ENCODE measurements at regions not wholly inside any gene's neighbourhood (a gene's known extent, or its start where the extent isn't known, plus 50 kb on each side); places are given as distances from the start of the nearest gene placed in this dataset.

GRCh38 chr16:9197957-9198661 is 106.7 kb downstream of the HAPSTR1 start:
- Histone ChIP-seq H3K36me3 (ENCODE audit: control insufficient read depth in 2 of 2, insufficient read depth in 1 of 2, low read length in 2 of 2) (no peaks in the 10 kb centered on the region), H3K4me3 (ENCODE audit: low read depth, low read length) (no peak overlapping the region), H3K4me1 (ENCODE audit: control insufficient read depth, insufficient read depth, low read length) (no peaks in the 10 kb centered on the region), H3K27ac (ENCODE audit: extremely low read depth, low read depth, low read length) (no peak overlapping the region), H3K9me3 (ENCODE audit: control insufficient read depth, insufficient read depth, low read depth, low read length) (no peaks in the 10 kb centered on the region)
- POLR2A ChIA-PET = no interaction called here
- CTCF ChIA-PET = interaction anchor here (0.6 to 1.2 kb wide), 3 partner anchors 25 to 1714 kb away, joined by 3 read pairs; no protein-coding TSS in a partner anchor
- TF ChIP-seq ZNF366 (tag by site-specific recombination; conservative IDR thresholded peaks at IDR 0.05) = peak; percentile 39; the same call in 1 of the 2 replicates
- TF ChIP-seq GLIS1 (tag by site-specific recombination; IDR thresholded peaks at IDR 0.05) = no peak
- TF ChIP-seq ZNF654 (tag by site-specific recombination; IDR thresholded peaks at IDR 0.05; ENCODE audit: low read depth) = no peak
- no peak for TF ChIP-seq ZNF18 (tag by site-specific recombination; IDR thresholded peaks at IDR 0.05)
- no peak for TF ChIP-seq ZNF335 (tag by site-specific recombination; conservative IDR thresholded peaks at IDR 0.05)
- no peak for TF ChIP-seq ZNF184 (tag by site-specific recombination; IDR thresholded peaks at IDR 0.05)
- no peak for TF ChIP-seq ZNF76 (tag by site-specific recombination; IDR thresholded peaks at IDR 0.05; ENCODE audit: borderline replicate concordance, low read depth)

GRCh38 chr16:9199311-9199710 is 107.9 kb downstream of the HAPSTR1 start:
- no peaks in the 10 kb centered on the region for H3K9me3 ChIP-seq (ENCODE audit: control insufficient read depth, insufficient read depth, low read depth, low read length)
- ChIA-PET CTCF (no interaction called here), POLR2A (no interaction called here)
- no peak for TF ChIP-seq ZNF555 (tag by site-specific recombination; conservative IDR thresholded peaks at IDR 0.05)
- no peak for TF ChIP-seq ZNF660 (tag by site-specific recombination; IDR thresholded peaks at IDR 0.05)
- TF ChIP-seq ZNF521 (tag by site-specific recombination; IDR thresholded peaks at IDR 0.05) = no peak
- H3K4me3 ChIP-seq (ENCODE audit: low read depth, low read length) = no peak overlapping the region
- H3K36me3 ChIP-seq (ENCODE audit: control insufficient read depth in 2 of 2, insufficient read depth in 1 of 2, low read length in 2 of 2) = no peaks in the 10 kb centered on the region
- no peak overlapping the region for H3K27ac ChIP-seq (ENCODE audit: extremely low read depth, low read depth, low read length)
- no peaks in the 10 kb centered on the region for H3K4me1 ChIP-seq (ENCODE audit: control insufficient read depth, insufficient read depth, low read length)

- TF ChIP-seq KLF10 (tag by site-specific recombination; IDR thresholded peaks at IDR 0.05) (no peak), ZNF610 (tag by site-specific recombination; IDR thresholded peaks at IDR 0.05; ENCODE audit: borderline replicate concordance) (no peak), ZNF423 (tag by site-specific recombination; IDR thresholded peaks at IDR 0.05) (no peak), ZNF266 (tag by site-specific recombination; IDR thresholded peaks at IDR 0.05; ENCODE audit: low read depth) (no peak), ZIC2 (tag by site-specific recombination; IDR thresholded peaks at IDR 0.05) (no peak), KLF1 (tag by site-specific recombination; IDR thresholded peaks at IDR 0.05) (no peak), ZNF121 (tag by site-specific recombination; IDR thresholded peaks at IDR 0.05) (no peak), ZNF621 (tag by site-specific recombination; IDR thresholded peaks at IDR 0.05) (no peak), GLI4 (tag by site-specific recombination; IDR thresholded peaks at IDR 0.05) (no peak), SCRT1 (tag by site-specific recombination; IDR thresholded peaks at IDR 0.05; ENCODE audit: borderline replicate concordance) (no peak), BCL11A (tag by site-specific recombination; IDR thresholded peaks at IDR 0.05; ENCODE audit: low read depth) (no peak), ZNF280D (tag by site-specific recombination; IDR thresholded peaks at IDR 0.05) (no peak), ZNF707 (tag by site-specific recombination; IDR thresholded peaks at IDR 0.05) (no peak), KLF16 (tag by site-specific recombination; IDR thresholded peaks at IDR 0.05) (no peak), SP3 (tag by site-specific recombination; IDR thresholded peaks at IDR 0.05) (no peak), ZNF394 (tag by site-specific recombination; IDR thresholded peaks at IDR 0.05; ENCODE audit: borderline replicate concordance) (no peak)
- ChIA-PET POLR2A (no interaction called here), CTCF (no interaction called here)
Measured at GRCh38 chr16:9199751-9200150, 108.3 kb downstream of the HAPSTR1 start.

More at GRCh38 chr16:9199751-9200150, 108.3 kb downstream of the HAPSTR1 start:
- Histone ChIP-seq H3K4me1 (ENCODE audit: control insufficient read depth, insufficient read depth, low read length) (no peaks in the 10 kb centered on the region), H3K27ac (ENCODE audit: extremely low read depth, low read depth, low read length) (no peak overlapping the region), H3K4me3 (ENCODE audit: low read depth, low read length) (no peak overlapping the region), H3K9me3 (ENCODE audit: control insufficient read depth, insufficient read depth, low read depth, low read length) (no peaks in the 10 kb centered on the region), H3K36me3 (ENCODE audit: control insufficient read depth in 2 of 2, insufficient read depth in 1 of 2, low read length in 2 of 2) (no peaks in the 10 kb centered on the region)
